ENCODE measurements at regions not wholly inside any gene's neighbourhood (a gene's known extent, or its start where the extent isn't known, plus 50 kb on each side); places are given as distances from the start of the nearest gene placed in this dataset.

- TF ChIP-seq TAF1 (IDR thresholded peaks at IDR 0.05; ENCODE audit: borderline replicate concordance, low read depth, low read length) (no peak), POLR2AphosphoS5 (IDR thresholded peaks at IDR 0.05; ENCODE audit: low read depth, low read length) (no peak)
Measured at GRCh38 chr4:179634862-179635261, 2192.6 kb upstream of the AGA start.
